CD4-positive, CD25-positive, alpha-beta regulatory T cell (primary cell): ENCODE measurements at regions not wholly inside any gene's neighbourhood (a gene's known extent, or its start where the extent isn't known, plus 50 kb on each side); places are given as distances from the start of the nearest gene placed in this dataset.
"Not testable (repeated sequence)": the region's sequence is repeated elsewhere in the genome, so short reads cannot be mapped to it uniquely, and the experiment has no call there.

Experiments used
- ATAC-seq, 2 donors: fragments of 150-1000 bp; cut with Tn5 transposase; one replicate each; pipeline ENCODE4 v1.10.0; 2021; ENCODE audit warnings: low read depth in 2 of 2, moderate number of reproducible peaks in 2 of 2, moderate library complexity in 1 of 2
- DNase-seq, 3 donors: peaks; one replicate each; pipeline versions ENCODE4 v3.0.0 to v3.0.0-alpha.2; 2012 to 2022; ENCODE audit warnings: mixed read lengths in 1 of 3
- H3K27ac ChIP-seq: one replicate; pipeline ENCODE4 v1.7.0; 2013; ENCODE audit warnings: mild to moderate bottlenecking, low read length; ENCODE audit not compliant: insufficient read depth, poor library complexity, severe bottlenecking
- H3K27me3 ChIP-seq: one replicate; pipeline ENCODE4 v1.7.0; 2013; ENCODE audit warnings: low read length; ENCODE audit not compliant: control insufficient read depth, insufficient read depth
- H3K36me3 ChIP-seq: one replicate; pipeline ENCODE4 v1.7.0; 2013; ENCODE audit warnings: mild to moderate bottlenecking, low read length, moderate library complexity; ENCODE audit not compliant: control insufficient read depth, insufficient read depth
- H3K4me1 ChIP-seq: 2 replicates; pipeline ENCODE4 v1.7.0; 2013; ENCODE audit warnings: mild to moderate bottlenecking, low read length; ENCODE audit not compliant: insufficient read depth, control insufficient read depth, poor library complexity, severe bottlenecking
- H3K4me3 ChIP-seq: one replicate; pipeline ENCODE4 v1.7.0; 2013; ENCODE audit warnings: low read depth, mild to moderate bottlenecking, low read length, moderate library complexity
- H3K9me3 ChIP-seq, 2 experiments: 1 replicate in 1 of 2; 2 replicates in 1 of 2; pipeline ENCODE4 v1.7.0; 2013; ENCODE audit warnings: low read length in 2 of 2, mild to moderate bottlenecking in 1 of 2, moderate library complexity in 1 of 2; ENCODE audit not compliant: control insufficient read depth in 2 of 2
- H3K27ac Mint-ChIP-seq, 3 donors: one replicate each; pipeline ENCODE4 v1.8.0; 2020 to 2022; ENCODE audit warnings: mild to moderate bottlenecking in 3 of 3, mixed read lengths in 3 of 3, moderate library complexity in 2 of 3
- H3K27me3 Mint-ChIP-seq: one replicate; pipeline ENCODE4 v1.8.0; 2022; ENCODE audit warnings: mild to moderate bottlenecking, mixed read lengths
- H3K36me3 Mint-ChIP-seq: one replicate; pipeline ENCODE4 v1.8.0; 2020; ENCODE audit warnings: mixed read lengths
- H3K4me1 Mint-ChIP-seq, 4 donors: one replicate each; pipeline ENCODE4 v1.8.0; 2020 to 2022; ENCODE audit warnings: mixed read lengths in 4 of 4, mild to moderate bottlenecking in 1 of 4
- H3K4me3 Mint-ChIP-seq, 4 donors: one replicate each; pipeline ENCODE4 v1.8.0; 2020 to 2022; ENCODE audit warnings: mild to moderate bottlenecking in 4 of 4, mixed read lengths in 4 of 4, moderate library complexity in 3 of 4
- H3K9me3 Mint-ChIP-seq, 7 donors: one replicate each; pipeline ENCODE4 v1.8.0; 2020 to 2022; ENCODE audit warnings: mixed read lengths in 7 of 7, mild to moderate bottlenecking in 3 of 7, moderate library complexity in 2 of 7

DNA sequence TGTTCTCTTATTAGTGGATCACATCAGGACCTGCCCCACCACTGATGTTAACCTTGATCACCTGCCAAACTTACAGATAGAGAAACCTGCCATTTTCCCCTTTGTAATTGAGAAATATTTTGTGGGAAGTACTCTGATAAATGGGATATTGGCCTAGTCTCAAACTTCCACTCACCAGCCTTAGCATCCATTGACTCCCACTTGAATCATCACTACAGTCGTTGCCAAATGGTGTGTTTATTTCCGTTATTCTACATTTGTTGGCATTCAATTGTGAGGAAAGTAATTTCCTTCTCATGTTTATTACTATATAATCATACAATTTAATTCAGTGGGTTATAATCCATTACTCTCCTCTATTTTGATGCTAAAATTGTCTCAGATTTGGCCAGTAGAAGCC, 156.4 kb upstream of the CXCL13 start:
- Mint-ChIP-seq H3K36me3 (no peaks in the 10 kb centered on the region), H3K27me3 (peaks cover 4% of the 10 kb centered on the region), H3K27ac (no peak overlapping the region), H3K9me3 (peaks cover 0 to 2% (median 0%) of the 10 kb centered on the region in 7 donors), H3K4me3 (peak overlapping the region in 1 of 4 donors; percentile 24), H3K4me1 (no peaks in the 10 kb centered on the region)
- Histone ChIP-seq H3K9me3 (no peaks in the 10 kb centered on the region), H3K36me3 (no peaks in the 10 kb centered on the region), H3K4me3 (no peak overlapping the region), H3K27ac (no peak overlapping the region), H3K27me3 (no peaks in the 10 kb centered on the region), H3K4me1 (no peaks in the 10 kb centered on the region)
- ATAC-seq (no peak), DNase-seq (no peak)

DNA sequence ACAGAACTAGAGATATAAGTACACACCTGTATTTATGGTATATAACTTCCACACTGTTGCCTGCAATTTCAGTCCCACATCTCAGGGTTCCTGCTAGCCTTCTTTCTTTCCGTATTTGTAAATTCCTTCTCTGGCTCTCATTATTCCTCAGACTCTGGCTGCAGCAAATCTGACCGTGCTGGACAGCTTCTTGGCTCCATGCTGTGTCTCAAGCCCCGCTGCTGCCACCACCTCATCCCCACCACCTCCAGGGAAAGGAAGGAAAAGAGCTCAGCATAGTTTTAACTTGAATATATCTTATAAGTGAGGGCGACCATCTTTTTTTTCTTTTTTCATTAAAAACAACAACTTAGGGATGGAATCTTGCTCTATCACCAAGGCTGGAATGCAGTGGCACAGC, 155.6 kb upstream of the CXCL13 start:
- Mint-ChIP-seq H3K4me3 (no peak overlapping the region), H3K9me3 (peaks cover 0 to 2% (median 0%) of the 10 kb centered on the region in 7 donors), H3K4me1 (no peaks in the 10 kb centered on the region), H3K36me3 (no peaks in the 10 kb centered on the region), H3K27ac (no peak overlapping the region), H3K27me3 (peaks cover 4% of the 10 kb centered on the region)
- no peaks in the 10 kb centered on the region for H3K27me3 ChIP-seq
- no peak overlapping the region for H3K4me3 ChIP-seq
- DNase-seq (no peak), ATAC-seq (no peak)
- no peaks in the 10 kb centered on the region for H3K9me3 ChIP-seq
- H3K4me1 ChIP-seq = no peaks in the 10 kb centered on the region
- H3K36me3 ChIP-seq = no peaks in the 10 kb centered on the region
- no peak overlapping the region for H3K27ac ChIP-seq

- no peaks in the 10 kb centered on the region for H3K4me1 ChIP-seq
- H3K36me3 Mint-ChIP-seq = no peaks in the 10 kb centered on the region
- H3K9me3 Mint-ChIP-seq = peaks cover 0 to 4% (median 0%) of the 10 kb centered on the region in 7 donors
- no peaks in the 10 kb centered on the region for H3K36me3 ChIP-seq
- H3K27me3 ChIP-seq = no peaks in the 10 kb centered on the region
- H3K4me1 Mint-ChIP-seq = no peaks in the 10 kb centered on the region
- H3K27ac ChIP-seq = no peak overlapping the region
- H3K27me3 Mint-ChIP-seq = peaks cover 4% of the 10 kb centered on the region
- H3K27ac Mint-ChIP-seq = no peak overlapping the region
- H3K4me3 ChIP-seq = no peak overlapping the region
- no peaks in the 10 kb centered on the region for H3K9me3 ChIP-seq
- DNase-seq = no peak
- no peak overlapping the region for H3K4me3 Mint-ChIP-seq
- no peak for ATAC-seq
These were observed 154.1 kb upstream of the CXCL13 start for GRCh38 chr4:77451530-77451929.

DNA sequence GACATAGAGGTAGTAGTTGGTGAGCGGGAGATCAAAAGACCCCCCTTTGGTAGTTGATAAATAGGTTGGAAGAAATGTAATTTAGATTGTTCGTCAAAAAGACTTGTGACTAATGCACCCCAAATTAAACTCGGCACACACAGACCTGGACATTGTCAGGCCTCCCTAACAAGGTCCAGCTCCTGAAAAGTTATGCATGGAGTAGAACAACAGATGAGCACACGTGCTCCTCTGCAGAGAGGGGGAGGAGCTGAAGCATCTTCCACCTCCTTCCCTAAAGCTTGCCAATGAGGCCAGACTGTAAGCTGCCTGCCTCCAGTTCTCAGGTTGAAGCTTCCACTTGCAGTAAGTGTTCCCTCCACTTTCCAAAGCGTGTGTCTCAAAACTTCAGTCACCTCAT, 153.5 kb upstream of the CXCL13 start:
- H3K4me3 Mint-ChIP-seq, H3K4me1 ChIP-seq, DNase-seq, H3K4me3 ChIP-seq, H3K27ac Mint-ChIP-seq, H3K27me3 Mint-ChIP-seq, H3K27ac ChIP-seq, H3K9me3 ChIP-seq, ATAC-seq, H3K4me1 Mint-ChIP-seq, H3K9me3 Mint-ChIP-seq, H3K36me3 Mint-ChIP-seq, H3K36me3 ChIP-seq, H3K27me3 ChIP-seq: not testable (repeated sequence)

GRCh38 chr4:77453911-77454310, 151.7 kb upstream of the CXCL13 start:
- peaks cover 0 to 4% (median 0%) of the 10 kb centered on the region in 7 donors for H3K9me3 Mint-ChIP-seq
- no peak overlapping the region for H3K4me3 ChIP-seq
- H3K9me3 ChIP-seq = no peaks in the 10 kb centered on the region
- H3K4me3 Mint-ChIP-seq = no peak overlapping the region
- no peaks in the 10 kb centered on the region for H3K36me3 Mint-ChIP-seq
- no peaks in the 10 kb centered on the region for H3K36me3 ChIP-seq
- no peaks in the 10 kb centered on the region for H3K4me1 ChIP-seq
- H3K27me3 Mint-ChIP-seq = peaks cover 4% of the 10 kb centered on the region
- ATAC-seq (no peak), DNase-seq (no peak)
- no peaks in the 10 kb centered on the region for H3K27me3 ChIP-seq
- no peak overlapping the region for H3K27ac Mint-ChIP-seq
- no peaks in the 10 kb centered on the region for H3K4me1 Mint-ChIP-seq
- H3K27ac ChIP-seq = no peak overlapping the region

GRCh38 chr4:77454858-77455257, 150.8 kb upstream of the CXCL13 start:
- no peak overlapping the region for H3K27ac Mint-ChIP-seq
- H3K4me1 ChIP-seq = no peaks in the 10 kb centered on the region
- H3K4me1 Mint-ChIP-seq = no peaks in the 10 kb centered on the region
- no peak overlapping the region for H3K4me3 ChIP-seq
- H3K27me3 ChIP-seq = no peaks in the 10 kb centered on the region
- H3K36me3 Mint-ChIP-seq = no peaks in the 10 kb centered on the region
- H3K27me3 Mint-ChIP-seq = no peaks in the 10 kb centered on the region
- H3K36me3 ChIP-seq = no peaks in the 10 kb centered on the region
- no peak overlapping the region for H3K27ac ChIP-seq
- ATAC-seq = no peak
- no peak for DNase-seq
- H3K4me3 Mint-ChIP-seq = no peak overlapping the region
- H3K9me3 ChIP-seq = no peaks in the 10 kb centered on the region
- peaks cover 0 to 4% (median 2%) of the 10 kb centered on the region in 7 donors for H3K9me3 Mint-ChIP-seq

GRCh38 chr4:77464100-77464499, 141.5 kb upstream of the CXCL13 start:
- not testable (repeated sequence) for DNase-seq, H3K4me3 Mint-ChIP-seq, H3K4me1 ChIP-seq, H3K27ac ChIP-seq, H3K27me3 ChIP-seq, H3K36me3 ChIP-seq, H3K36me3 Mint-ChIP-seq, H3K27me3 Mint-ChIP-seq, H3K27ac Mint-ChIP-seq, H3K9me3 ChIP-seq, ATAC-seq, H3K4me1 Mint-ChIP-seq, H3K4me3 ChIP-seq
- H3K9me3 Mint-ChIP-seq = peaks cover 0 to 14% (median 6%) of the 10 kb centered on the region in 7 donors

DNA sequence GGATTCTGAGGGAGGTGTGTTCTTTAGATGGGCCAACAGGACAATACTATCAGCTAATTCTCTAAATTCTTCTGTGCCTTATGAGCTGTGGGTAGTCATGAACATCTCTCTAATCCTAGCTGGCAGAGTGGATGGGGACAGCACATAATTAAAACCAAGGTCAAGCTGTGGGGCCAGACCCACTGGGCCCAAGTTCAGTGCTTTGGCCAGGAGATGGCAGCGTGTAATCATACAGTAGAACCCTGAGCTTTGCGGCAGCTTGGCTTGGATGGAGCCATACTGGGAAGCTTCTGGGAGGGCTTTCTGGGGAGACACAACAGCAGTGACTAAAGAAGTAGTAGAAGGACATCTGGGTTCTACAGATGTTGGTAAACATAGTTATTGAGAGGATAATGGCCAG, 140.3 kb upstream of the CXCL13 start:
- no peak overlapping the region for H3K4me3 Mint-ChIP-seq
- Histone ChIP-seq H3K4me3 (no peak overlapping the region), H3K9me3 (no peaks in the 10 kb centered on the region), H3K27me3 (no peaks in the 10 kb centered on the region), H3K4me1 (no peaks in the 10 kb centered on the region), H3K27ac (no peak overlapping the region), H3K36me3 (no peaks in the 10 kb centered on the region)
- H3K36me3 Mint-ChIP-seq = no peaks in the 10 kb centered on the region
- ATAC-seq = no peak
- no peaks in the 10 kb centered on the region for H3K4me1 Mint-ChIP-seq
- no peaks in the 10 kb centered on the region for H3K27me3 Mint-ChIP-seq
- no peak for DNase-seq
- H3K27ac Mint-ChIP-seq = no peak overlapping the region
- H3K9me3 Mint-ChIP-seq = peaks cover 0 to 11% (median 6%) of the 10 kb centered on the region in 7 donors
